ENCODE measurements at regions not wholly inside any gene's neighbourhood (a gene's known extent, or its start where the extent isn't known, plus 50 kb on each side); places are given as distances from the start of the nearest gene placed in this dataset.
"Not testable (repeated sequence)": the region's sequence is repeated elsewhere in the genome, so short reads cannot be mapped to it uniquely, and the experiment has no call there.

DNA sequence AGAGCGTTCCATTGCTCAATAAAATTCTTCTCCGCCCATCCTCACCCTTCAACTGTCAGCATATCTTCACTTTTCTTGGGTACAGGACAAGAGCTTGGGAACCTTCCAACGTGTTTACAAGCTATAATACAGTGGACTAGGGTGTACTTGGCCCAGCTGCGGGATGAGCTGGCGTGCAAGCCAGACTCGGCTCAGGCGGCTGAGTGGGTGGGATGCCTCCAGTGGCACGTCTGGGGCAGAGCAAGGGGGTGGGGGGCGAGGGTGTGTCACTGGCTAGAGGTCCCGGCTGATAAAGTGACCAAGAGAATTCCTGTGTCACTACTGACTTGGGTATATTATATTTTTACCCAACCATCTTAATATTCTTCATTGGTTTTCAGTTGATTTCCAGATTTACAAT, 179.7 kb downstream of the EVA1A start:
- no peak for FAIRE-seq

DNA sequence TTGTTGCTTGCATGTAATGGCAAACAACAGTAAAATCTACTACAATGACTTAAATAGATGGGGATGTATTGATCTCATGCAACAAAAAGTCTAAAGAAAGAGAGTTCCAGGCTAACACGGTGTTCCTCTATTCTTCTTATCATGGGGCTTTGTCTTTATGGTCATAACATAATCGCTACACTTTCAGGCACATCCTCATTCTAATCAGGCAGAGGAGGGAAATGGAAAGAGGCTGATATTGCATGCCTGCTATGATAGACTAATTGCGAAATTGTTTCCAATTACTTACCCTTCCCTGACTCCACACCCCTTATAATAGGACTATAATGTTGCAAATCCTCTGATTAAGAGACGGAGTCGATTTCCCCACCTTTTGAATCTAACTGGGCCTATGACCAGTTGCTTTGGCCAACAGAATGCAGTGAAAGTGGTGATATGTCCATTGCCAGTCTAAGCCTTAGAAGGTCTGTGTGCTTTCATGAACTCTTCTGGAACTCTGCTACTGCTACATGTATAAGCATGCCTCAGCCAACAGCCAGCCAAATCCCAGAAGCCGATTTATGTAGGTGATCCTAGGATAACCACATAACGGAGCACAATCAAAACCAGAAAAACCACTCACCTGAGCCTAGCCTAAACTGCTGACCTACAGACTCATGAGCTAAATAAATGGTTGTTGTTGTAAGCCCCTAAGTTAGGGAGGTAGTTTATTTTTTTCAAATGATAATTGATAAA, 180.3 kb upstream of the TACR1 start:
- no peak for FAIRE-seq

DNA sequence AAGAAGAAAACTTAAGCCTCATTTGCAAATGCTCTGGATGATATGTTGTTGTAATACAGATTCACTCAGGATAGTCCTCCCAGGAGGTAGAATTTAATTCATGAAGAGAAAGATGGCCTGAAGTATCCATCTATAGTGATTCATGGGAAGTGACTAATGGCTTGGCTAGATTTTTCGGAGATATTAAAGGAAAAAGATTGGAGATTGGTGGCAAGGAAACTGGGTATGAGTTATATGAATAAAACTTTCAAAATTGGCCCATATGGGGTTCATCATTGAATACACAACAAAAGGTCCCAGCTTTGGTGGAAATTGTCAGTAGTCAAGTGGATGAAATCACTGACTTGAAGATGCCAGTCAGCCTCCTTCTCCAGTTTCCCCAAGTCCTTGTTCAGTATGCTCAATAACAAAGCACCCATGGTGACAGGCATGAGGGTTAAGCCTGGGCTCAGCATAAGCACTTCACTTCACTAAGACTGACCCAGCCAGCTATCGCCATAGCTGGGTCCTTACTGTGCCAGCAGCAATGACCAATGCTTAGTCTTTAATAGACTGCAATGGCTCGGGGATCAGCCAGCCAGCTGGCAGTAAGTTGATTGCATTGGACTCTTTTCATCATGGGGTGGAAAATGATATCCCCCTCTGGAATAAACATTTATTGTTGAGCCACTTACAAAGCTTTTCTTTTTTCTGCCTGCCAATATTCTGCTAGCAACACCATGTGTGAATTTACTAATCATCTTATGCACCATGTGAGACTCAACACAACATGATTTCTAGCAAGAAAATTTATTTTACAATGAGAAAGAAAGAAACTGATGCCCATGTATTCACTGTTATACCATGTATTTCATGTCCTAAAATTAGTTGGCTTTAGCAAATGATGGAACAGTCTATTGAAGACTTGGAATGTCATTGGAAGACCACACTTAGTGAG, 176.6 kb upstream of the TACR1 start:
- no peak for FAIRE-seq

DNA sequence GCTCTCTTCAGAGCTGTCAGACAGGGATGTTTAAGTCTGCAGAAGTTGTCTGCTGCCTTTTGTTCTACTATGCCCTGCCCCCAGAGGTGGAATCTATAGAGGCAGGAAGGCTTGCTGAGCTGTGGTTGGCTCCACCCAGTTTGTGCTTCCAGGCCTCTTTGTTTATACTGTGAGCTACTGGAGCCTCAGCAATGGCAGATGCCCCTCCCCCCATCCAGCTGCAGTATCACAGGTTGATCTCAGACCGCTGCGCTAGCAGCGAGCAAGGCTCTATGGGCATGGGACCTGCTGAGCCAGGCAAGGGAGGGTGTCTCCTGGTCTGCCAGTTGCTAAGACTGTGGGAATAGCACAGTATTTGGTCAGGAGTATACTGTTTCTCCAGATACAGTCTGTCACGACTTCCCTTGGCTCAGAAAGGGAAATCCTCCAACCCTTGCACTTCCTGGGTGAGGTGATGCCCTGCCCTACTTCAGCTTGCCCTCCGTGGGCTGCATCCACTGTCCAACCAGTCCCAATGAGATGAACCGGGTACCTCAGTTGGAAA, 175.2 kb upstream of the TACR1 start:
- not testable (repeated sequence) for FAIRE-seq

DNA sequence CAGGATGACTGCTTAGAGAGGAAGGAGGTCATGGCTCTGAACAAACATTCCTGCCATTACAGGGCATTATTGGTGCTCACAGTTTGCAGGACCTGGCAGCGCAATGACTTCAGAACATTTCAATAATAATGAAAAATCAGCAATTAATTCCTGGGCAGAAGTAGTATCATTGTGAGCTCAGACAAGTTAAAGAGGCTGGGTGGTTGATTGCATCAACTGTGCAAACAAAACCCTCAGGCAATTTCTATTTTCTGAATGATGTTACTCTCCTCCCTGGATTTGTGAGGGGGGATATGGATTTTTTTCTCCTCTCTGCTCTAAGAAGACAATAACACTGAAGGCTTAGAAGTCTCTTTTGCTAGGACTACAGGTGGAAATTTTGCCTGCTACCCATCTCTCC, 168.1 kb upstream of the TACR1 start:
- FAIRE-seq = no peak

DNA sequence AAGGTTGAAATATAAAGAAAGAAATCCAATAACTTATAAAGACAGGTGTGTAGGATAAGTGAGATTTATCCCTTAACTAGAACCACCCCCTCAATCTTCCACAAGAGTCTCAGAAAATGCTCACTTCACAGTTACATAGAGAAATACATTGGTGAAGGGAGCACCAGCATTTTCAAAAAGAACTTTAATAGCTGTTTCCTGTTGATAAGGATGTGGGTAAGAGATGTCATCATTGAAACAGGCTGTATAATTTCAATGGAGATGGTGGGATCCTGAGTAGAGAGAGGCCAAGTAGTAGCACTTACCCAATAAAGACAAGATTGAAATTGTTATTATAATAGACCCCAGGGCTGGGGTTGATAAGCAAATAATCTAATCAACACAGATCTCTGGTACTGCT, 162.2 kb upstream of the TACR1 start:
- FAIRE-seq = no peak

DNA sequence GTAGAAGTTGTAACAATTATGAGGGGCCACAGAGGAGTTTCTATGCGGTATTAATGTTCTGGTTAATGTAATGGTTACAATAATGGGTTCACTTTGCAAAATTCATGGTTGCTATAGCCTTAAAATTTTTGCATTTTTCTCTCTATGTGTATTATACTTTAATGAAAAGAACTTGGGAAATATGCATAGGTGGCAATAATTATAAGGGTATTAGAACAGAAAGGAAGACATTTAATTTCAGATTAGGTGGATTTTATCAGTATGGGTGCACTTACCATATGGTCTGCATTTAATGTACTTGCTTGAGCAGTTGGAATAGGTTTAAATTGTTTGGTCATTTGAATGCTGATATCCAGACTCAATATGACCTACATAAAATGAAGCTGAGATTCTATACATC, 161.6 kb upstream of the TACR1 start:
- no peak for FAIRE-seq

DNA sequence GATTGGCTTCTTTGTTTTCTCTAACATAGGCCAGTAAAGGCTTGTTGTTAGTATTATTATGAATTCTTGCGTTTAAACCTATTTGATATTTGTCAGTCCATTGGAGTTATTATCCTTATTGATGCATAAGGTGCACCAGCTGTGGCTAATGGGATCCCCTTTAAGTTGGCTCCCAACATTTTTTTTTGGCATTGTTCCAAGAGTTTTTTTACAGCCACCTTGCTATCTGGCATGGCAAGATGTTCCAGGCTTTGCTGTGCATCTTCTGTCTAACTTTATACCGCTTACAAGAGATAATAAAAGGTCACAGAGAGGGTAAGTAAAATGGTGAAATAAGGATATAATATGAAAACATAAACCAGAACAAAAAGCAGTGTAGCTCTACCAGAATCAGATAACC, 157.5 kb upstream of the TACR1 start:
- FAIRE-seq = no peak

DNA sequence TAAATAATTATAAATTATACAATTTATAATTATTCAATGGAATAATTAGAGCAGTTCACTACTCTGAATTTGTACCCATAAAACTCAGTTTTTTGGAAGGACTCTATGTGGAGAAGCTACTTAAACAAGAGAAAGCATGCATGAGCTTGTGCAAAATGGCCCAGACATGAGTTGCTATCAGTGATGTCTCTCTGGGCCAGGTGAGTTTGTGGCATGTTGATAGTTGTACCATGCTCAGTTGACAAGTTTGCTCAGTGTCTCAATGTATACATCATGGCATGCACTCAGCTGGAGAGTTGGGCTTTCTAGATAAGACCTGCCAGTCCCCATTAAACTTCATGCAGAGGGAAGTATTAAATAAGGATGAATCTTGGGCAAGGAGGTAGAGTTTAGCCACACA, 153.8 kb upstream of the TACR1 start:
- no peak for FAIRE-seq

DNA sequence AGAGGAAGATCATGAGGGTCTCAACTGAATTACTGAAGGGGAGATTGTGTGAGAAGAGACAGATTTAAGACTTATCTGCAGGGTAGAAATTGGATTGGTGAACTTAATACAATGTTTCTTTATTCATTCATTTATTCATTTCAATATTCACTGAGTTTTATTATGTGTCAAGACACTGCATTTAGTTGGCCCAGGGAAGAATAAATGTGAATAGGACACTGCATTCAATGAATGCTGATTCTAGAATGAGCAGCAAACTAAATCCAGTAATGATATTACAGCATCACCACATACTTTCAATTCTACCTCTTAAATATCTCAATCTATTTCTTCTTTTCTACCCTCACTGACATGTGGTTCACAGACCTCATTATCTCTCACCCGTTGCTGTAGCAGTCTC, 149.0 kb upstream of the TACR1 start:
- FAIRE-seq = no peak

DNA sequence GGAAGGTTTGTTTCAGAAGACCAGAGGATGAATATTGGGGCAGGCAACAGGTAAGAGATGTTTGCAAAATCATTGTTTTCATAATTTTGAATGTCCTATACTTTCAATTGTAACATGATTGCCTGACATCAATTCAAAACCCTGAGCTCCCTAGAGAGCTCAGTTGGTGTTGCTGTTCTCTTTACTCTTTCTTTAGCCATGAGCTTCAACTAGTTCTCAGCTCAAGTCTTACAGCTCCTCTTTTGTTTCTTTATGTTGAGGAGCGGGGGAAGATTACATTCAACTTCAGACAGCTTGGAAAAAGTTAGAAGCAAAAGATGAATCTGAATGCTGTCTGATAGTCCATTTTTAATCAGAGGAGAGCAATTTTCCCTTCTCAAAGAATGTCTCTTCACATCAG, 144.8 kb upstream of the TACR1 start:
- no peak for FAIRE-seq

DNA sequence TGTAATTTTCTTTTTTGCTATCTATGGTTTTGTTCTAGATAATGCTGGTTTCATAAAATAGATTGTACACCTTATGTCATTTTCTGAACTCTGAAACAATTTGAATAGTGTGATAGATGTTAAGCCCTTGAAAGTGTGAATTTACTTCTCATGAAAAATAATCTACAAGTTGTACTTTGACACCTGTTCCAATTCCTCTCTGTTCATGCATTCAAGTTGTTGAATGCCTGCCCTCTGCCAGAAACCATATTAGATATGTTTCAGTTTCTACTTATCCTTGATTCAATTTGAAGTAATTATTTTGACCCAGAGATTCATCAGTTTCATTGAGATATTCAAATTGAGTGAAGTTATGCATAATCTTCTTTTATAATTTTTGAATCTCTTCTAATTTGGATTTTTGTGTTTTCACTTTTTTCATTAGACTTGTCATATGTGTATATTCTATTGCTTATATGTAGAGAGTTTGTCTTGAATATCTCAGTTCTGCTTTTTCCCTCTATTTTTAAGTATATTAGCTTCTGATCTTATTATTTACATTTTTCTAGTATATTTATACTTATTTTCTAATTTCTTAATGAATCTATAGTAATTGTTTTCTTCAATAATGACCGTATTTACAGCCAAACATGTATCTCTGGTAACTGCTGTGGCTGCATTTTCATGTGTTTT, 143.3 kb upstream of the TACR1 start:
- no peak for FAIRE-seq

DNA sequence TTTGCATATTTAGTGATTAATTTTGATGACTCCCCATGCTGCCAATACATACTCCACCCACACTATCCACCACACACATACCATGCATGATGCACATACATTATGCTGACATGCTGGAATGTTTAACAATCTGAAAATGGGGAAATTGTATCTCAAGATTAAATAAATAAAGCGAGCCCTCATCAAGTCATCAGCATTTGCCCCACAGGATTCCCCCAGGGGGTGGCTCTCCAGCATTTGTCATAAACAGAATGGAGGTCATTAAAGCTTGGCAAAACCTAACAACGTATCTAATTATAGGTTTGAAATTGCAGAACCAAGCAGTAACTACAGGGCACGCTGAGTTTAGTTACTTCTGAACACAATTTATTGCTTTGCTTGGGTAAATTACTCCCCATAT, 141.2 kb upstream of the TACR1 start:
- FAIRE-seq = no peak

DNA sequence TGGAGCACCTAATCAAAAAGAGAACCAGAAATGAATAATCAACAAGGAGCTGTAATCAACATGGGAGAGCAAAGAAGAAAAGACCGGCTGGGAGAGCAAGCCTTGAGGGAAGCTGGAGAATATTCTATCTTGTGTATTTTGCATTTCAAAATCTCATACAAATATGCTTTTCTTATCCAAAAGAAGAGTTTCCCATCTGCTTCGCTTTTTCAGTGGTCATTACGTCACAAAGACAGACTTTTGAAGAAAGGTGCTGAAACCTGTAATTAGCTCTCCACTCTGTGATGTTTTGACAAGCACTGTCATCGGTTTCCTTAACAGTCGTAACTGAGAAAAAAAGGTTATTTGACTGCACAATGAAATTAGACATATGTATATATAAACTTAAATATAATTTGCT, 139.1 kb upstream of the TACR1 start:
- FAIRE-seq = no peak

DNA sequence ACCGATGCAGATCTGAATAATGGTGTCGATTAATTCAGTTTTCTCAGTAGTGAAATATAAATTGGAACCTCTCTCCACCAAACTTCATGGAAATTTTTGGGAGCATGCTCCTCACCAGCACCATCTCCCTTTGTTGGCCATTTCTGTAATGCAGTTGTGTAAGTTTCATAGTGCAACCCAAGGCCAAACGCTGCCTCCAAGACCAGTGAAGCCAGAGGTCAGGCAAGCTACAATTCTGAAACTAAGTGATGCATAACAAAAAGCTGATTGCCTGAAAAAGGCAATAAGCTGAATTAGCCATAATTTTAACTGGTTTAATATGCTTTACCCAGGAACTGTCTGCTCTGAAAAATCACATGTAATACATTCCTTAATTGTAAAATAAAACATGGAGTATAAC, 138.3 kb upstream of the TACR1 start:
- FAIRE-seq = no peak

DNA sequence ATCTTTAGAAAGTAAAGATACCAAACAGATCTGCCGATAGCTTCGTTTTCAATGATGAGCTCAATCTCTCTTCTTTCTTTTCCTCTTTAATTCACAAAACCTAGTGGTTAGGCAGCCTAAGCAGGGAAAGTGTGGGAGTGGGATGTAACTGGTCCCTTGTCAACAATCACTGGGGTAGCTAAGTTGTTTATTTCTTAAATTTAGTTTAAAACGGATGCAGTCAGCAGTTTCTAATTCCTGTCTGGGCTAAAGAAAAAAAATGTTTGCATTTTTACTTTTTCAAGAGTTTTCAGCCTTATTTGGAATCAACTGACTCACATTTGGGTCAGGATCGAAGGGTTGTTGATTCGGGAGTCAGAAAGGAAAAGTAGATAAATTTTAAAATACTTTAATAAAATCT, 137.7 kb upstream of the TACR1 start:
- no peak for FAIRE-seq

DNA sequence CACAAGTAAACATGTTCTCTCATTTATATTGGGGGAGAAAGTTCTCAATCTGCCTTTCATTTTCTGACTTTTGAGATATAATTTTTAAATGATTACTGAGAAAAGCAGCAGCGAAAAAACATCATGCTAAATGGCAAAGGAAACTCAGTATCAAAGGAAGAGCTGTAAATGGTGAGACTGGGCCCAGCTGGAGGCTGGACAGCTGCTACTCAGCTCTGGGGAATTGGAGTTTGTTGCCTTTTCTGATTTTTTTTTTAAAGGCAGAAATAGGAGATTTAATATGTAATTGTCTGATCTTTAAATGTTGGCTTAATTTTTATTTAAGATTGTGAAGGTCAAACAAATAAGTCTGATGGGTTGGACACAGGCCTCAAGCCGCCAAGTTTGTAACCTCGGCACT, 137.1 kb upstream of the TACR1 start:
- no peak for FAIRE-seq

DNA sequence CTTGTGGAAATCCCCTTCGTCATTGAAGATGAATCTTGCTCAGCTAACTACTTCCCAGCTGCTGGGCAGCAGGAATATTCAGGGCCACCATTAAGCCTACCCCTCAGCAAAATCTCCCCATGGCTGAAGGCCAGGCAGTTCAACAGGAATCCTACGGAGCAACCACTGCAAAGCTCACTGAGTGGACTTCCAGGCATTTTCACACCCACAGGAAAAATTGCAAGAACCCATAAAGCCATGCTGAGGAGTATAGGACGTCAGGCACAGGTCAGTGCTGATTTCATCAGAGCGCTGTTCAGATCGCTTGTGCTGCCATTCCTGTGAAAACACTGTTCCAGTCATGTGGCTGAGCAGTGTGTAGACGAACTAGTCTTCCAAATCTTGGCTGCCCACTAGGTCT, 134.8 kb upstream of the TACR1 start:
- no peak for FAIRE-seq

DNA sequence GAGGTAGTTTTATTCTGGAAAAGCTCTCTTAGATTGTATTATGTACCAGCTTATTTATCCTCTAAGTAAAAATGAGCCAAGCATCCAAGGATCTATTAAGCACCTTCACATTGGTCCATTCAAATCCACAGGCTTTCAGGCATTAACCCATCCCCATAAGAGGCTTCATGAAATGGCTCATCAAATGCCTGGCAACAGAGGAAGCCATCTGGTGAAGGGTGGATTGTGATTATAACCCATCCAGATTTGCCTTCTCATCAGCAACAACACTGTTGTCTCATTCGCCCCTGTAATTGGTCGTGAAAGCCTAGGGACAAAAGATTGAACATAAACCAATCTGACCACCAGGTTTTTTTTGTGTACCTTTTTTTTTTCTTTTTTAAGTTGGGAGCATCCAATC, 134.3 kb upstream of the TACR1 start:
- no peak for FAIRE-seq

DNA sequence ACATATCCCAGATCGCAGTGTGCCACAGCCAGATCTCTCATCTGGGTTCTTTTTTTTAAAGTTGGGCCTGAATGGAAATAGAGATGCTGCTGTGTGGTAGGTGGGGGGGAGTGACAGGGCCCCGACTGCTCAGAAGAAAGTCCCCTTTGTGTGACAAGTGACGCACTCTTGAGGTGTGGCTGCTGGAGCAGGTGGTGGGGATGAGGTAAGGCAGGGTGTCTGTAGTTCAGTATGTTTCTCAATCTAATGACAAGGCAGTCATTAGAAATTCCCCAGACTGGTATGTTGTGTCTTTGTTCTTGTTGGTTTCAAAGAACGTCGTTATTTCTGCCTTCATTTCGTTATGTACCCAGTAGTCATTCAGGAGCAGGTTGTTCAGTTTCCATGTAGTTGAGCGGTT, 128.8 kb upstream of the TACR1 start:
- no peak for FAIRE-seq

DNA sequence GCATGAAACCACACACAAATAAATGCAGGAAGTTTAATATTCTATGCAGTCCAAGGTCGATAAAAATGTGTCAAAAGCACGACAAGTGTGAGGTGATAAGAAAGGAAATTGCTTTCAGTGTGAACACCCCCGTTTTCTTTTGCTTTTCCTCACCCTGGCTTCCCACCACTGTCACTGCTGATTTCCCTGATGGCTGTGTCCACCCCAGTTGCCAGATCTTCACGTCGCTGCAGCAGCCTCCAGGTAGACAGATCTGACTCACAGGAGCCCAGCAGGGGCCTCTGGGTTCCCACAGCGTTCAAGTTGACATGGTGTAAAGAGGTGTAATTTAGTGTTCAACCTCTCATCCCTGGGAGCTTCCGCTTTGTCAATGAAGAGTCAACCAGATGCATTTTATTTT, 128.0 kb upstream of the TACR1 start:
- no peak for FAIRE-seq

DNA sequence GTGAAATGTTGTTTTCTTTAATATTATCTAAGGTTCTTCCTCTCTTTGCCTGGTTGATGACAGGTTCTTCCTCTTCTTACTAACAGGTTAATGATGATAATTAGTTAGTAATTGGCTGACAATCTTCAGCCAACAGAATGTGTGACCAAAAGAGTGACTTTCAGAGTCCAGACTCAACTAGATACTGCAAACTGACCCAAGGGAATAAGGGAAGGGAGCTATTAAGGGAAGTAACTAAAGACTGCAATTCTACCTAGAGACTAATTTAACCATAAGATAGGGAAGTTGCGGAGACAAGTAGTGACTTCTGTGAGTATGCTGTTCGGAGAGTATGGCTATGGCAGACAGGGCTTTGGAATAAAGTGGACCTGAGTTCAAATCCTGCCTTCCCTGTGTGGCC, 127.3 kb upstream of the TACR1 start:
- no peak for FAIRE-seq

DNA sequence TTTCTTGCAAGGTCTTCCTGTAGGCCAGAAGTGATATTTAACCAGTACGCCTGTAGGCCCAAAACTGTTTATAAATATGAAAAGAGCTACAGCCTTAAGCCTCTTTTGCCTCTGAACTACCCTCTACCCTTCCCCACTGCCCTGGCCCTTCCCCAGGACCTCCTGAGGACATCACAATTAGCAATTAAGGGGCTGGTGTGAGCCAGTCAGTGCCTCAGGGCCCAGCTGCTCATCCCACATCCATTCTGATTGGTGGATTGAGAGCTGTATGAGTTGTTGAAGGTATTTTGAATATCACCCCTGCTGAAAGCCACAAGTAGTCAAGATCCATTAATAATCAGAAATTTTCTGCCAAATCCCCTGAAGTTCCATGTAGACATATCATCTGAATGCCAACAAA, 126.3 kb upstream of the TACR1 start:
- FAIRE-seq = no peak

DNA sequence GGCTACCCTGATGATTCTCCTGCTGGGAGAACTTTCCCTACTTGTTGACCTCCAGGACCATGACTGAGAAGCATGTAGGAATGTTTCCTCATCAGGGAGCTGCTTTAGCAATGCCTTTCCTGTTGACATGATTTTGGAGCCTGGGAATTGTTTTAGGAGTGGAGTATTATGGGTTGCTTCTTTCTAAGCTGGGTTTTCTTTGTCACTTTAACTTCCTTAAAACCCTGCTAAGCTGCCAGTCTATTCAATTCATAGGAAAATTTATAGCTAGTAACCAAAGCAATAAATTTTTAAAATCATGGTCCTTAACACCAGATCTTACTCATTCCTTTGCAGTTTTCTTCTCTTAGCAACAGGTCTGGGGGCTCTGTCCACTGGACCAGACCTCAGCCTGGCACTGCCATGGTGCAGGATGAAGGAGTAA, 125.6 kb upstream of the TACR1 start:
- FAIRE-seq = no peak
